ENCODE measurements at regions not wholly inside any gene's neighbourhood (a gene's known extent, or its start where the extent isn't known, plus 50 kb on each side); places are given as distances from the start of the nearest gene placed in this dataset.

DNA sequence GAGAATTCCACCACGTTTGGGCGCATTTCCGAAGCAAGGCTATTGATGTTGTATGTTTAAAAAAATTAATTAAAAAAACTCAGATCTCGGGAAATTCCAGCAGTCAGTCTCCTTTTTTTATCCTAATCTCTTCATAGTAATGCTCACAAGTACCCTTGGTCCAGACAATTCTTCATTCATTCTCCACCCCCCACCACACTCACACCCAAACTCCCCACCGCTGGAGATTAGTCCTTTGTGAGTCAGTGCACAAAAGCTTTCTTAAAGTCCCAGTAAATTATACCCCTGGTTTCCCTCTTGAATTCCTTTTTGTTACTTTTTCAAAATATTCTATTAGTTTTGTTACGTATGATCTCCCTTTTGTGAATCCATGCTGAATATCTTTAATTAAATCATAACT, 274.6 kb downstream of the ZNF536 start:
- H3K9me3 ChIP-seq (ENCODE audit: low read length), result no peaks in the 10 kb centered on the region
- Mint-ChIP-seq H3K36me3 (no peaks in the 10 kb centered on the region), H3K4me3 (no peak overlapping the region), H3K27ac (no peak overlapping the region), H3K4me1 (no peaks in the 10 kb centered on the region), H3K9me3 (no peaks in the 10 kb centered on the region), H3K27me3 (peaks cover 5 to 27% of the 10 kb centered on the region in 2 donors)
- H3K36me3 ChIP-seq (ENCODE audit: insufficient read depth, low read length), result no peaks in the 10 kb centered on the region
- no peak overlapping the region for H3K4me3 ChIP-seq (ENCODE audit: low read length)
- H3K27me3 ChIP-seq (ENCODE audit: insufficient read depth, low read length, poor library complexity, severe bottlenecking), result no peaks in the 10 kb centered on the region
- POLR2A ChIA-PET, result no interaction called here
- H3K4me1 ChIP-seq (ENCODE audit: insufficient read depth, low read length), result no peaks in the 10 kb centered on the region
- CTCF ChIA-PET, result no interaction called here
- H3K27ac ChIP-seq (ENCODE audit: low read depth, low read length), result no peak overlapping the region
- DNase-seq, result no peak

DNA sequence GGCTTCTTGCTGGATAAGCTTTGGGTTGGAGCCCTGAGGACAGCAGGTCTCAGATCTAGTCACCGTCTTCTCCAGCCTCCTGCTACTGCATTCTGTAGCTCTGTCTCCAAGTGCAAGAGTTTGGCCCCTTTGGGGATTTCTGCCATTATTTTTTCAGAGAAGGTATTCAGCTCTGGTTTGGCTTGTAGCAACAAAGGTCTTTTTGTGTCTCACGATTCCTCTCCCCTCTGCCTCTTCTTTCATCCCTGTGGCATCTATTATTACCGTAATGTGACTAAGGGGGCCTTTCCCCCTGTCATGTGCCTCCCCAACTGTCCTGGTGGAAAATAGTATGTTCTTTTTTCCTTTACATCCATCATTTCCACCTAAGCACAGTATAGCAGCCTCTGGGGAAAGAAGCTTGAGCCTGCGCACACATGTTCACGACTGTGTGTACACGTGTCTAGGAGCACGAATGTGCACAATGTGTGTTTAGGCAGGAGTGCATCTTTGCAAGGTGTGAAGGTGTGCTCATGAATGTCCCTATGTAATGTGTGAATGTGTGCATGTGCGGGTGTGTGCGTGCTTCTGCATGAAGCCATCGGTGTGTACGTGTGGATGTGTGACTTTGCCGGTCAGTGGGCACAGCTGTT, 273.9 kb downstream of the ZNF536 start:
- H3K9me3 ChIP-seq (ENCODE audit: low read length), result no peaks in the 10 kb centered on the region
- ChIA-PET POLR2A (no interaction called here), CTCF (no interaction called here)
- H3K36me3 ChIP-seq (ENCODE audit: insufficient read depth, low read length), result no peaks in the 10 kb centered on the region
- H3K4me3 ChIP-seq (ENCODE audit: low read length), result no peak overlapping the region
- Mint-ChIP-seq H3K4me1 (no peaks in the 10 kb centered on the region), H3K27me3 (peaks cover 9 to 27% of the 10 kb centered on the region in 2 donors), H3K9me3 (no peaks in the 10 kb centered on the region), H3K27ac (no peak overlapping the region), H3K4me3 (no peak overlapping the region), H3K36me3 (no peaks in the 10 kb centered on the region)
- no peaks in the 10 kb centered on the region for H3K27me3 ChIP-seq (ENCODE audit: insufficient read depth, low read length, poor library complexity, severe bottlenecking)
- no peaks in the 10 kb centered on the region for H3K4me1 ChIP-seq (ENCODE audit: insufficient read depth, low read length)
- no peak overlapping the region for H3K27ac ChIP-seq (ENCODE audit: low read depth, low read length)
- no peak for DNase-seq

DNA sequence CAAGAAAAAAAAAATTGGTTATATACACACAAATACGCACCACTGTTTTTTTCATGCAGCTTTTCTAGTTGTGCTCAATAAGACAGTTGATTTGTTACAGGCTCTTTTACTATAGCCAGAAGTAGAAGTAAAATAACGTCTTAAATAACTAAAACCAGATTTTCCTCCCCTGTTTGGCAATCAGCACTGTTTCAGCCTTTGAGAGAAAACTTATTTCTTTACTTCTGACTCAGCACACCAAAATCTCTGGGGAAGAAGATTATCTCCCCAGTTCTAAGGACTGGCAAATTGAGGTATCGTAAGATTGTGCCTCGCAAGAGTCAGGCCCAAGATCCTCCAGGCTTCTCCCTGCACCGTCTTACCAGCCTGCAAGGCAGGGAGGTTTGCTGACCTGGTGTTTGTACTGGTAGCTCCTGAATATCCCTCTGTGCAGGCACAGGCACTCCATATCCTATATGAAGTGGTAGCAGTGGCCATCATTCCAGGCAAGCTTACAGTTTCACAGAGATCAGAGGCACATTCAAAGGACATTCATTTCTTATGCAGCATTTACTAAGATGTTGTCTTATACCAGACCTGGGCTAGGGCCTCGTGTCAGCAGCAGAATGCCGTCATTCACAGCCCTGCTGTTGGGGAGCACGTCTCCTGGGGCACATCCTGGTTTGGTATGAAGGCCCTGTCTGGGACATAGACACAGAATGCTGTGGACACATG, 268.2 kb downstream of the ZNF536 start:
- Histone ChIP-seq H3K9me3 (ENCODE audit: low read length) (no peaks in the 10 kb centered on the region), H3K4me1 (ENCODE audit: insufficient read depth, low read length) (no peaks in the 10 kb centered on the region), H3K4me3 (ENCODE audit: low read length) (no peak overlapping the region), H3K36me3 (ENCODE audit: insufficient read depth, low read length) (no peaks in the 10 kb centered on the region), H3K27me3 (ENCODE audit: insufficient read depth, low read length, poor library complexity, severe bottlenecking) (no peaks in the 10 kb centered on the region), H3K27ac (ENCODE audit: low read depth, low read length) (no peak overlapping the region)
- no peaks in the 10 kb centered on the region for H3K4me1 Mint-ChIP-seq
- CTCF ChIA-PET, result no interaction called here
- H3K9me3 Mint-ChIP-seq, result peaks cover 0 to 6% (median 0%) of the 10 kb centered on the region in 5 donors
- H3K27ac Mint-ChIP-seq, result no peak overlapping the region
- H3K4me3 Mint-ChIP-seq, result no peak overlapping the region
- peaks cover 0 to 7% of the 10 kb centered on the region in 2 donors for H3K27me3 Mint-ChIP-seq
- no peaks in the 10 kb centered on the region for H3K36me3 Mint-ChIP-seq
- DNase-seq, result no peak
- POLR2A ChIA-PET, result no interaction called here

DNA sequence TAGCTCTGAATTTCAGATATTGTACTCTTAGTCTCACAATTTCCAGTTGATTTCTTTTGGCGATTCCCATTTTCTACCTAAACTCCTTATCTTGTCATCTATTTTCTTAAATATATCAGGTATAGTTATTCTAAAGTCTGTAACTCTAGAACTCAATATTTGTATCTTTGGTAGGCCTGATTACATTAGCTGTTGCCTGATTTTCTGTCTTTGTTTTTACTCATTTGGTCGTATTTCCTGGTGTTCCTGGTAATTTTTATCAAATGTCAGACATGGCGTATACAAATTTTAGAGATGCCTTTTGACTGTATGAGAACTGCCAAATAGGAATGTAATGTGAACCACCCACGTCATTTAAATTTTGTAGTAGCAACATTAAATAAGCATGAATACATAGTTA, 266.7 kb downstream of the ZNF536 start:
- Histone ChIP-seq H3K27ac (ENCODE audit: low read depth, low read length) (no peak overlapping the region), H3K36me3 (ENCODE audit: insufficient read depth, low read length) (no peaks in the 10 kb centered on the region), H3K27me3 (ENCODE audit: insufficient read depth, low read length, poor library complexity, severe bottlenecking) (no peaks in the 10 kb centered on the region), H3K4me1 (ENCODE audit: insufficient read depth, low read length) (no peaks in the 10 kb centered on the region), H3K9me3 (ENCODE audit: low read length) (no peaks in the 10 kb centered on the region), H3K4me3 (ENCODE audit: low read length) (no peak overlapping the region)
- Mint-ChIP-seq H3K4me3 (no peak overlapping the region), H3K9me3 (peaks cover 0 to 7% (median 0%) of the 10 kb centered on the region in 5 donors), H3K4me1 (no peaks in the 10 kb centered on the region), H3K36me3 (no peaks in the 10 kb centered on the region), H3K27me3 (peaks cover 0 to 7% of the 10 kb centered on the region in 2 donors), H3K27ac (no peak overlapping the region)
- no peak for DNase-seq
- CTCF ChIA-PET, result no interaction called here
- POLR2A ChIA-PET, result no interaction called here

DNA sequence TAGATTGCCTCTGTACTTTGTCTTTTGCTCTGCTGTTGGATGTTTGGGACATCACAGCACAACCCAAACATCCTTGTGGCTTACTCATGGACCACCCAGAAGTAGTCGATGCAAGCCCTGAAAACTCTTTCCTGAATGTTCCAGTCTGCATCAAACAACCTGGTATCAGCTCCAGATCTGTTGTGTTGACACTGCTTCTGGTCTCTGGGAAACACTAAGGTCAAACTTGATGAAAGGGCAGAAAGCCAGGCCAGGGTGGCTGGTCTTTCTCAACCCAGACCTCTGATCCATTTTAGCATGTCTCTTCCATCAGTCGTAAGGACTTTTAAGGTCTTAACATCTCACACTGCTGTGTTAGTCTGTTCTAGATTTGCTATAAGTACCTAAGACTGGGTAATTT, 265.7 kb downstream of the ZNF536 start:
- CTCF ChIA-PET, result no interaction called here
- POLR2A ChIA-PET, result no interaction called here

DNA sequence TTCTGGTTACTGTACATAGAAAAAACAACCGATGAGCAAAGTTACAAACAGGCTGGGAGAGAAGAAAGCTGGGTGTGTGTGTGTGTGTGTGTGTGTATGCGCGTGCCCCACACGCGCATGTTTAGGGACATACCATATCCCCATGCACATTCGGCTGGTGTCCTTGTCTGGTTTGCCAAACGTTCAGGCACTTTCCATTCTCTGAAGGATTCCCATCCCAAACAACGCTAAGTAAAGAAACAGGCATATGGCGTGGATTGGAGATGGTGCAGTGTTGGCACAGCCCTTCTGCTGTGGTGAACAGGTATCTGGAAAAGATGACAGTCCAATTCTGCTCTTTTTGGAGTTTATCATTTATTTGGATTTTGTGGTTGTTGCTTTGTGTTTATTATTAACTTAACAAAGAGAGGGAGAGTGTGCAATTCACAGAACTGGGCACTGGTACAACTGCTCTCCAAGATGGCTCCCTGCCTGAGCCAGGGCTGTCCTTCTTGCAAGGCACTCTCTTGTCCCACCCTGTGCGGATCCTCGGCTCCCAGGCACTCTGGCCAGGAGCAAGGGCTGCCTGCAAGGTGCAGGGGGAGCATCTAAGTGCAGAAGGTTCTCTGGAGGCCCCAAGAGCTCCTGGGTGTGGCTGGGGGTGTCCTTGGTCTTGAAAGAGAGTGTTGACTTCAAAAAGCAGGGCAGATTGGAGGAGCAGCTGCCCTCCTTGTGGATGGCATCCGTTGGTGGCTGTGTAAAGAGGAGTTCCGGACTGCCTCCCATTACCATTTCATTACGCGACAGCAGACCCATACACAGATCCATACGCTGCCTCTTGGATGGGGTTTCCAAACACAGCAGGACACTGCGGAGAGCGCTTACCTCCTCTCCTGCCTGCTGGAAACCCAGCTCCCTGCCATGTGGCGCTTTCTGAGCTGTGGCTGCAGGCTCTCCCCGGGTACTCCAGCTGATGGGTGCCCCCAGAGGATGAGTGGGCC, 263.1 kb downstream of the ZNF536 start:
- DNase-seq, result no peak
- no peak overlapping the region for H3K27ac ChIP-seq (ENCODE audit: low read depth, low read length)
- no peaks in the 10 kb centered on the region for H3K36me3 ChIP-seq (ENCODE audit: insufficient read depth, low read length)
- H3K4me3 ChIP-seq (ENCODE audit: low read length), result no peak overlapping the region
- Mint-ChIP-seq H3K27me3 (no peaks in the 10 kb centered on the region), H3K9me3 (peaks cover 0 to 7% (median 0%) of the 10 kb centered on the region in 5 donors), H3K36me3 (no peaks in the 10 kb centered on the region), H3K4me3 (no peak overlapping the region), H3K27ac (no peak overlapping the region), H3K4me1 (no peaks in the 10 kb centered on the region)
- H3K27me3 ChIP-seq (ENCODE audit: insufficient read depth, low read length, poor library complexity, severe bottlenecking), result no peaks in the 10 kb centered on the region
- ChIA-PET CTCF (no interaction called here), POLR2A (no interaction called here)
- no peaks in the 10 kb centered on the region for H3K4me1 ChIP-seq (ENCODE audit: insufficient read depth, low read length)
- H3K9me3 ChIP-seq (ENCODE audit: low read length), result no peaks in the 10 kb centered on the region

More for the DNA sequence above, 265.7 kb downstream of the ZNF536 start:
- Mint-ChIP-seq H3K27ac (no peak overlapping the region), H3K4me3 (no peak overlapping the region), H3K27me3 (peaks cover 0 to 7% of the 10 kb centered on the region in 2 donors), H3K36me3 (no peaks in the 10 kb centered on the region), H3K4me1 (no peaks in the 10 kb centered on the region), H3K9me3 (peaks cover 0 to 7% (median 0%) of the 10 kb centered on the region in 5 donors)
- no peaks in the 10 kb centered on the region for H3K27me3 ChIP-seq (ENCODE audit: insufficient read depth, low read length, poor library complexity, severe bottlenecking)
- no peaks in the 10 kb centered on the region for H3K4me1 ChIP-seq (ENCODE audit: insufficient read depth, low read length)
- DNase-seq, result no peak
- H3K36me3 ChIP-seq (ENCODE audit: insufficient read depth, low read length), result no peaks in the 10 kb centered on the region
- H3K9me3 ChIP-seq (ENCODE audit: low read length), result no peaks in the 10 kb centered on the region
- no peak overlapping the region for H3K4me3 ChIP-seq (ENCODE audit: low read length)
- H3K27ac ChIP-seq (ENCODE audit: low read depth, low read length), result no peak overlapping the region

DNA sequence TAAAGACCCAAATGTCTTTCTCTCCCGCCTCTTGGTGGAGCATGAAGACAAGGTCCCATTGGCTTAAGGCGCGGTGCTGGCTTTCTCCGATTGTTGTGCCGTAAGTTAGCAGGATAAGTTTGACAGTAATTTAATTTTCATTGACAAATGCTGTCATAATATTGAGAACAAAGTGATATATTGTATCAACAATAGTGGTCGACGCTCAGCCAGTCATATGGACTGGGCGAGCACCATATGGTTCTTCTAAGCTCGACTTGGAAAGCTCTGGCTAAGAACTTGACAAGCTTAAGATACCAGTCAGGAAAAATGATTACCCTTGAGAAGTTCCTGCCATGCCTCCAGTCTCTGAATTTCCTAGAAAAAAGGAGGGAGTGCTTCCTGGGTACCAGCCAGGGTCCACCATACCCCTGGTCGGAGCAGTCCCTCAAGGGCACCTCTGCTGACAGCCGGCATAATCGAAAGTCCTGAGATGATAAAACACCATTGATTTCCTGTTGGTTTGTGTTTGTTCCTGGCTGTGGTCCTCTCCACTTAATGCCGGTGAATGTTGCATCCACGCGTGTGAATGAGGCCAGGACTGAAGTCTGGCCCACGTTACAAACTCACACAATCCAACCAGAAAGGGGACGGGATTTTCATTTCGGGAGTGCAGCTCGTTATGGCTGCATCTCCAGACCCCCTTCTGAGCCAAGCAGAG, 262.1 kb downstream of the ZNF536 start:
- Mint-ChIP-seq H3K36me3 (no peaks in the 10 kb centered on the region), H3K27me3 (no peaks in the 10 kb centered on the region), H3K4me3 (no peak overlapping the region)

DNA sequence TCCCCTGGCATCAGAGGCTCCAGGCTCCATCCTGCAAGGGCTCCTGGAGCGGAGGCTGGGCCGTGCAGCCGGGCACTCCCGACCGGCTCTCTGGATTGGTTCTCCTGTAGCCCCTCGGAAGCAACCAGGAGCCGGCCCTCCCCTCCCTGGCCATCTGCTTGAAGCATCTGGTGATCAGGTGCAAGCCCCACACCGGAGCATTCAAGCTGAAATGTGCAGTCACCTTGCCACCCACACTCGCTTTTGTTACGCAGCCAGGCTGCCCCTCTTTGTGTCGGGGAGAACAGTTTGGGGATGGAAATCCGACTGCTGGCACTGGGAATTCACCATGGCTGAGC, 258.8 kb downstream of the ZNF536 start:
- Histone ChIP-seq H3K4me1 (ENCODE audit: insufficient read depth, low read length) (no peaks in the 10 kb centered on the region), H3K4me3 (ENCODE audit: low read length) (no peak overlapping the region), H3K9me3 (ENCODE audit: low read length) (no peaks in the 10 kb centered on the region), H3K36me3 (ENCODE audit: insufficient read depth, low read length) (no peaks in the 10 kb centered on the region), H3K27me3 (ENCODE audit: insufficient read depth, low read length, poor library complexity, severe bottlenecking) (no peaks in the 10 kb centered on the region), H3K27ac (ENCODE audit: low read depth, low read length) (no peak overlapping the region)
- peaks cover 0 to 3% (median 0%) of the 10 kb centered on the region in 5 donors for H3K9me3 Mint-ChIP-seq
- no peaks in the 10 kb centered on the region for H3K4me1 Mint-ChIP-seq
- ChIA-PET CTCF (no interaction called here), POLR2A (no interaction called here)
- no peak overlapping the region for H3K4me3 Mint-ChIP-seq
- H3K27me3 Mint-ChIP-seq, result peaks cover 0 to 3% of the 10 kb centered on the region in 2 donors
- H3K27ac Mint-ChIP-seq, result no peak overlapping the region
- H3K36me3 Mint-ChIP-seq, result no peaks in the 10 kb centered on the region
- DNase-seq, result no peak

More for the DNA sequence above, 262.1 kb downstream of the ZNF536 start:
- no peaks in the 10 kb centered on the region for H3K9me3 ChIP-seq (ENCODE audit: low read length)
- no peak overlapping the region for H3K27ac ChIP-seq (ENCODE audit: low read depth, low read length)
- no peak overlapping the region for H3K4me3 ChIP-seq (ENCODE audit: low read length)
- H3K36me3 ChIP-seq (ENCODE audit: insufficient read depth, low read length), result no peaks in the 10 kb centered on the region
- ChIA-PET CTCF (no interaction called here), POLR2A (no interaction called here)
- Mint-ChIP-seq H3K27ac (no peak overlapping the region), H3K9me3 (peaks cover 0 to 7% (median 0%) of the 10 kb centered on the region in 5 donors), H3K4me1 (no peaks in the 10 kb centered on the region)
- H3K27me3 ChIP-seq (ENCODE audit: insufficient read depth, low read length, poor library complexity, severe bottlenecking), result no peaks in the 10 kb centered on the region
- H3K4me1 ChIP-seq (ENCODE audit: insufficient read depth, low read length), result no peaks in the 10 kb centered on the region
- DNase-seq, result no peak

Measured in CD8-positive, alpha-beta memory T cell (primary cell).